Naive thymus-derived CD8-positive, alpha-beta T cell (primary cell): ENCODE measurements at regions not wholly inside any gene's neighbourhood (a gene's known extent, or its start where the extent isn't known, plus 50 kb on each side); places are given as distances from the start of the nearest gene placed in this dataset.

Source experiments
- ATAC-seq, 2 donors: fragments of 150-1000 bp; cut with Tn5 transposase in 1 of 2; sonication (Bioruptor Pico), chemical (Tn5 transposase) in 1 of 2; 1 replicate in 1 of 2; 2 replicates in 1 of 2; pipeline ENCODE4 v1.10.0; 2021; ENCODE audit warnings: mild to moderate bottlenecking in 2 of 2, moderate library complexity in 2 of 2
- POLR2A ChIA-PET: fragments of 350-600 bp; sonication (Branson Sonifier 250); formaldehyde crosslinking; loops from one replicate; lab custom pipeline; 2021; ENCODE audit warnings: antibody characterized with exemption; lab: Charles Lee
- DNase-seq, 10 donors: peaks; one replicate each; pipeline versions ENCODE4 v3.0.0 to v3.0.0-alpha.2; 2020 to 2022
- H3K27ac Mint-ChIP-seq, 10 donors: one replicate each; pipeline ENCODE4 v1.8.0; 2020 to 2022; ENCODE audit warnings: mild to moderate bottlenecking in 10 of 10, mixed read lengths in 10 of 10, moderate library complexity in 4 of 10, inconsistent platforms in 1 of 10
- H3K27me3 Mint-ChIP-seq, 5 donors: one replicate each; pipeline ENCODE4 v1.8.0; 2021 to 2022; ENCODE audit warnings: mixed read lengths in 5 of 5
- H3K36me3 Mint-ChIP-seq, 3 donors: one replicate each; pipeline ENCODE4 v1.8.0; 2020 to 2022; ENCODE audit warnings: mixed read lengths in 3 of 3, mild to moderate bottlenecking in 2 of 3, inconsistent platforms in 1 of 3
- H3K4me1 Mint-ChIP-seq, 4 donors: one replicate each; pipeline ENCODE4 v1.8.0; 2021 to 2022; ENCODE audit warnings: mixed read lengths in 4 of 4
- H3K4me3 Mint-ChIP-seq, 10 donors: one replicate each; pipeline ENCODE4 v1.8.0; 2020 to 2022; ENCODE audit warnings: mild to moderate bottlenecking in 10 of 10, mixed read lengths in 10 of 10, moderate library complexity in 6 of 10, inconsistent platforms in 1 of 10
- H3K9me3 Mint-ChIP-seq, 9 donors: one replicate each; pipeline ENCODE4 v1.8.0; 2020 to 2022; ENCODE audit warnings: mixed read lengths in 9 of 9, mild to moderate bottlenecking in 3 of 9, inconsistent platforms in 1 of 9, moderate library complexity in 1 of 9

DNA sequence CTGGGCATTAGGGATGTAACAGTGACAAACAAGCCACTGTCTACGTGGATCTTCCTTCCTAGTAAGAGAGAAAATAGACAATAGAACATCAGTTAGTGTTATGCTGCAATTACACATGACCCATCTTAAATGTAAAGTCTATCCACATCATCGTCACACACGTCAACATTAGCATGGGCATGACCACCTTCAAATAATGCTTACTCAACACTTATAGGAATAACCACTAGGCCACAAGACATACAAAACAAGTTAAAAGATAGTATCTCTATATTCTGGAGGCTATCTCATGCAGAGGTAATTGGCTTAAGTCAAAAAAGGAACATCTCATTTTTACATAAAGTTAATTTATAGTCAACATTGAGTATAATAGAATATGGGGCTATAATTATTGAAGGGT, 156.5 kb downstream of the MOXD1 start:
- Mint-ChIP-seq H3K4me1 (no peaks in the 10 kb centered on the region), H3K4me3 (no peak overlapping the region), H3K27ac (no peak overlapping the region), H3K9me3 (no peaks in the 10 kb centered on the region), H3K27me3 (peaks cover 3 to 16% (median 12%) of the 10 kb centered on the region in 5 donors), H3K36me3 (no peaks in the 10 kb centered on the region)
- DNase-seq (no peak), ATAC-seq (no peak)
- POLR2A ChIA-PET = no interaction called here

- no peak overlapping the region for H3K27ac Mint-ChIP-seq
- no peak for ATAC-seq
- POLR2A ChIA-PET = no interaction called here
Measured at GRCh38 chr6:132236744-132237143, 164.5 kb downstream of the MOXD1 start.

GRCh38 chr6:132236281-132236680, 165.0 kb downstream of the MOXD1 start:
- no peak overlapping the region for H3K4me3 Mint-ChIP-seq
- H3K4me1 Mint-ChIP-seq = no peaks in the 10 kb centered on the region

More at GRCh38 chr6:132236744-132237143, 164.5 kb downstream of the MOXD1 start:
- DNase-seq = no peak
- no peaks in the 10 kb centered on the region for H3K9me3 Mint-ChIP-seq
- no peaks in the 10 kb centered on the region for H3K36me3 Mint-ChIP-seq
- H3K27me3 Mint-ChIP-seq = peaks cover 4 to 10% (median 8%) of the 10 kb centered on the region in 5 donors
- H3K4me3 Mint-ChIP-seq = no peak overlapping the region
- H3K4me1 Mint-ChIP-seq = no peaks in the 10 kb centered on the region

DNA sequence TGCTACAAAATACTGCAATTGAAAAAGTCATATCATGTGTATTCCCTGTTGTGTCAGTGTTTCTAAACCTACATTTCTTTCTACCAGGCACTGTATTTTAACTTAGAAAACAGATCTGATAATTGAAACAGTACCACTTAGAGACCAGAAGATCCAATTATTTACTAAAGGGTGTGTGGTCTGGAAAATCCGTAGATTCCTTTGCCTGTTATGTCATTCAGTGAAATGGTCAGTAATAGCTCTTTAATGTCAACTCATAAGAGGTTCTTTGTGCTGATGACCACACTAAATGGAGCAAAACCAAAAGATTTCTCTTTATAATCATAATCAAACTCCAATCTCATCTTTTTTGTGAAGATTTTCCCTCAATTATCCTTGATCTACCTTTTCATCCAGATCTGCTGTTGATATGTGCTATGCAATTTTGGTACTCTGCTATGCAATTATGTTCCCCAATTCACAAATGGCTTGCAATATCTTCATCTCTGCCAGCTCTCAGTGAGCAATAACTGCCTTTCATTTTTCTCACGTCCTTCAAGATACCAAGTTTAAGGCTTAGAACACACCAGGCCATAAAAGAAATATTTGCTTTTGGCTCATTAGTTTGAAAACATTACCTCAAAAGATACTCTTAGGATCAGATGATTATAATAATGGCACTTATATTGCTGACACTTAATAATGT, 165.5 kb downstream of the MOXD1 start:
- POLR2A ChIA-PET = no interaction called here
- H3K4me1 Mint-ChIP-seq = no peaks in the 10 kb centered on the region
- H3K27ac Mint-ChIP-seq = no peak overlapping the region
- H3K27me3 Mint-ChIP-seq = peaks cover 6 to 10% (median 8%) of the 10 kb centered on the region in 5 donors
- DNase-seq (no peak), ATAC-seq (no peak)
- H3K4me3 Mint-ChIP-seq = no peak overlapping the region
- H3K36me3 Mint-ChIP-seq = no peaks in the 10 kb centered on the region
- no peaks in the 10 kb centered on the region for H3K9me3 Mint-ChIP-seq

More at GRCh38 chr6:132236281-132236680, 165.0 kb downstream of the MOXD1 start:
- POLR2A ChIA-PET = no interaction called here
- Mint-ChIP-seq H3K9me3 (no peaks in the 10 kb centered on the region), H3K36me3 (no peaks in the 10 kb centered on the region), H3K27me3 (peaks cover 6 to 10% (median 8%) of the 10 kb centered on the region in 5 donors), H3K27ac (no peak overlapping the region)
- DNase-seq = no peak
- ATAC-seq = no peak

GRCh38 chr6:132234356-132234755, 166.9 kb downstream of the MOXD1 start:
- POLR2A ChIA-PET = no interaction called here
- no peaks in the 10 kb centered on the region for H3K9me3 Mint-ChIP-seq
- H3K27me3 Mint-ChIP-seq = peaks cover 6 to 10% (median 8%) of the 10 kb centered on the region in 5 donors
- H3K4me3 Mint-ChIP-seq = no peak overlapping the region
- no peaks in the 10 kb centered on the region for H3K4me1 Mint-ChIP-seq
- no peak overlapping the region for H3K27ac Mint-ChIP-seq
- no peak for DNase-seq
- no peak for ATAC-seq
- H3K36me3 Mint-ChIP-seq = no peaks in the 10 kb centered on the region

DNA sequence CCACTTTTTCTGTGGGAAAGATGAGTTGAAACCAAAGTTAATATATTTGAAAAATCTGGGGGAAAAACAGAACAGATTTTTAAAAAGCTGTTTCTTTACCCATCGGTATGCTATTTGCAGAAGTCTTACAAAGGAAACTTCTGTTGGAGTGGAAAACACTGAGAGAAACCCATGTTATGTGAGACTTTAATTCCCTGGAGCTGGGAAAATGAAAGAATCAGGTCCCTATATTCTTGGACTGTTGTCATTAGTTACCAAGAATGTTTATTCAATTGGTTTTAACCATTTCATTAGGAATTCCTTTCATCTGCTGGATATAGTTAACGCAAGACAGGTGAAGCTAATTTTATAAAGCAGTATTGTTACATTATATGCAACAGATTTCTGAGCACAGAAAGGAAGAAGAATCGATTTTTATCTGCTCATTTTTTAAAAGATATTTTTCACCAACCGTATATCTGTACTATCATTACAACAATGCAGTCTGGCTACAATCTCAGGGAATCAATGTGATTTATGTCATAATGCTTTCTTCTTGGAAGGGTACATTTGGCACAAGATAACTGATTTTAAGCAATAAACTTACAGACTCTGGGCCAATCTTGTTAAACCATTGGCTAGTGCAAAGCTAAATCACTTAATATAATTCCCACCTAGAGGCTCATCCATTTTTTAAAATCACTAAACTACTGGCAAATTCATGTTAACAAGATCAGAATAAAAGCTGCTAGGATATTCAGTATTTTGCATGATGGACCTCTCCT, 170.0 kb downstream of the MOXD1 start:
- no peaks in the 10 kb centered on the region for H3K4me1 Mint-ChIP-seq
- POLR2A ChIA-PET = no interaction called here
- peaks cover 3 to 10% (median 6%) of the 10 kb centered on the region in 5 donors for H3K27me3 Mint-ChIP-seq
- DNase-seq (no peak), ATAC-seq (no peak)
- H3K9me3 Mint-ChIP-seq = peaks cover 0 to 5% (median 0%) of the 10 kb centered on the region in 9 donors
- H3K27ac Mint-ChIP-seq = no peak overlapping the region
- no peak overlapping the region for H3K4me3 Mint-ChIP-seq
- H3K36me3 Mint-ChIP-seq = no peaks in the 10 kb centered on the region

GRCh38 chr6:132228894-132229293, 172.4 kb downstream of the MOXD1 start:
- Mint-ChIP-seq H3K27ac (no peak overlapping the region), H3K9me3 (peaks cover 0 to 21% (median 7%) of the 10 kb centered on the region in 9 donors), H3K4me1 (no peaks in the 10 kb centered on the region), H3K36me3 (peaks cover 0 to 6% (median 0%) of the 10 kb centered on the region in 3 donors), H3K4me3 (no peak overlapping the region), H3K27me3 (peaks cover 0 to 5% (median 3%) of the 10 kb centered on the region in 5 donors)
- no peak for ATAC-seq
- POLR2A ChIA-PET = no interaction called here
- no peak for DNase-seq

- Mint-ChIP-seq H3K4me1 (no peaks in the 10 kb centered on the region), H3K27ac (no peak overlapping the region), H3K27me3 (peaks cover 0 to 4% (median 3%) of the 10 kb centered on the region in 5 donors), H3K36me3 (peaks cover 0 to 6% (median 0%) of the 10 kb centered on the region in 3 donors), H3K9me3 (peaks cover 0 to 21% (median 7%) of the 10 kb centered on the region in 9 donors), H3K4me3 (no peak overlapping the region)
- ATAC-seq = no peak
- DNase-seq = no peak
- POLR2A ChIA-PET = no interaction called here
Measured at GRCh38 chr6:132227904-132228303, 173.4 kb downstream of the MOXD1 start.

DNA sequence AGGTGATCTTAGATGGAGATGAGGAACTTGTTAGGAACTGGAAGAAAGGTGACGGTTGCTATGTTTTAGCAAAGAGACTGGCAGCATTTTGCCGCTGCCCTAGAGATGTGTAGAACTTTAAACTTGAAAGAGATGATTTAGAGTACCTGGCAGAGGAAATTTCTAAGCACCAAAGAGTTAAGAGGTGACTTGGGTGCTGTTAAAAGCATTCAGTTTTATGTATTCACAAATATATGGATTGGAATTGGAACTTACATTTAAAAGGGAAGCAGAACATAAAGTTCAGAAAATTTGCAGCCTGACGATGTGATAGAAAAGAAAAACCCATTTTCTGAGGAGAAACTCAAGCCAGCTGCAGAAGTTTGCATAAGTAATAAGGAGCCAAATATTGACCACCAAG, 176.3 kb downstream of the MOXD1 start:
- H3K36me3 Mint-ChIP-seq = peaks cover 0 to 6% (median 0%) of the 10 kb centered on the region in 3 donors
- H3K4me3 Mint-ChIP-seq = no peak overlapping the region
- H3K27me3 Mint-ChIP-seq = peaks cover 0 to 3% (median 0%) of the 10 kb centered on the region in 5 donors
- DNase-seq (no peak), ATAC-seq (no peak)
- H3K9me3 Mint-ChIP-seq = peaks cover 0 to 21% (median 7%) of the 10 kb centered on the region in 9 donors
- POLR2A ChIA-PET = no interaction called here
- H3K27ac Mint-ChIP-seq = no peak overlapping the region
- no peaks in the 10 kb centered on the region for H3K4me1 Mint-ChIP-seq

DNA sequence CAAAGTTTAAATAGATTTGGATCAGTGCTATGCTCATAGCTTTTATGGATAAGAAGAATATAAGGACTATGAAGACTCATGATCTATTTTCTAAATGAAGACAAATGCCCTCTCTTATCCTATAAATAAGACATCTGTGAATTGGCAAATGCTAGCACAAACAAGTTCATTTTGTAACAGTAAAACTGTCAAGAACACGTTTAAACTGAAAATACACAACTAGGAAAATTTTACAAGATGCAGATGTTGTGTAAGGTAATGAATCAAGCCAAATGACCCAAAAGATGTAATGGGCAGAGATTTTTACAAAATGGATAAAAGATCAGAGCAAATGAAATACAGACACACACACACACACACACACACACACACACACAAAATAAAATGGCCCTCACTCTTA, 180.5 kb downstream of the MOXD1 start:
- Mint-ChIP-seq H3K27ac (no peak overlapping the region), H3K36me3 (peaks cover 0 to 6% (median 0%) of the 10 kb centered on the region in 3 donors), H3K4me1 (no peaks in the 10 kb centered on the region), H3K4me3 (no peak overlapping the region), H3K9me3 (peaks cover 0 to 13% (median 6%) of the 10 kb centered on the region in 9 donors), H3K27me3 (peaks cover 0 to 9% (median 2%) of the 10 kb centered on the region in 5 donors)
- ATAC-seq (no peak), DNase-seq (no peak)
- POLR2A ChIA-PET = no interaction called here

- H3K4me1 Mint-ChIP-seq = no peaks in the 10 kb centered on the region
- ATAC-seq (no peak), DNase-seq (no peak)
- peaks cover 2 to 14% (median 3%) of the 10 kb centered on the region in 5 donors for H3K27me3 Mint-ChIP-seq
- peaks cover 0 to 4% (median 0%) of the 10 kb centered on the region in 3 donors for H3K36me3 Mint-ChIP-seq
- no peak overlapping the region for H3K4me3 Mint-ChIP-seq
- no peak overlapping the region for H3K27ac Mint-ChIP-seq
- POLR2A ChIA-PET = no interaction called here
- H3K9me3 Mint-ChIP-seq = peaks cover 0 to 8% (median 5%) of the 10 kb centered on the region in 9 donors
Measured at GRCh38 chr6:132219901-132220300, 181.4 kb downstream of the MOXD1 start.

DNA sequence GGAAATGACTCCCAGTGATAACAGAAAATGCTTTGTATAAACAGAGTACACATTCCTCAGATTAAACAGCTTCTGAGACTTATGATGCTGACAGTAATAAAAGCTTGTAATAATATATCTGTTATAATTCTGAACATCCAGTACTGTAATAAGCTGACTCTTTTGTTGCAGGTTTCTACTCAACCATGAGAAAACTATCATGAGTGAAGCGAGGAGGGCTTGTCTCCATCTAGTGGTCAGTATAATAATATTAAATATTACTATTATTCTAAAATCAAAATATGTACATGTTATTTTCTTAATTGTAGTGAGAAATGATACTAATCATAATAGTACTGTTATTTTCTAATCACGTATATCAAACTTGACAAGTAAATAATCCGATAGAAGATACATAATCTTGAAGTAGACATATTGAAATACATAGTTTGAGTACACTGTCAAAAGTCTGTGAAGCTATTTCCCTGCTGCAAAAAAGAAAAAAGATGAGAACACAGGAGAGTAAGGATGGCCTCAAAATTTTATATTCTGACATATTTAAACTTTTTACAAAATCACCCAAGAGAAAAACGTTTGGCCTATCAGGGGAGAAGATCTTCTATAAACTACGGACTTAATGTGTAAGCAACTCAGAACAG, 183.1 kb downstream of the MOXD1 start:
- ATAC-seq = no peak
- Mint-ChIP-seq H3K4me1 (no peaks in the 10 kb centered on the region), H3K36me3 (no peaks in the 10 kb centered on the region), H3K27me3 (peaks cover 2 to 18% (median 8%) of the 10 kb centered on the region in 5 donors), H3K4me3 (no peak overlapping the region), H3K9me3 (no peaks in the 10 kb centered on the region), H3K27ac (no peak overlapping the region)
- no peak for DNase-seq
- POLR2A ChIA-PET = no interaction called here

DNA sequence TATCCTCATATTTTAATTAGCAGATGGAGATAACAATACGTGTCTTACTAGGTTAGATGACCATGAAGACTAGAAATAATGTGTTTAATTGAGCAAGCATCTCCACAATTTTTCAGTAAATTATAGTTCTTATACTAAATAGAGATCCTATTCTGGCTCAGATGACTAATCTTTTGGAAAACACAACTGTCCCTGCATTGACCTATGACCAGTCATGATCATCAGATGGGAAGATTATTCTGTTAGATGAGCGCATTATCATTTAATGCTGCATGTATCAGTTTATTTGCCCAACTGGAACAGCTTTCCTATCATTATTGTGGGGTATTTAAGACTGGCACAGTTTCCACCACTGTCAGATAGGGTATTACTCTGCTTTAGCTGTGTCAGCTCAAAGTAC, 185.5 kb downstream of the MOXD1 start:
- Mint-ChIP-seq H3K4me3 (no peak overlapping the region), H3K27ac (no peak overlapping the region), H3K36me3 (no peaks in the 10 kb centered on the region), H3K27me3 (peaks cover 2 to 18% (median 8%) of the 10 kb centered on the region in 5 donors), H3K4me1 (no peaks in the 10 kb centered on the region), H3K9me3 (no peaks in the 10 kb centered on the region)
- DNase-seq (no peak), ATAC-seq (no peak)
- POLR2A ChIA-PET = no interaction called here
